H9 (cell line): ENCODE measurements at regions not wholly inside any gene's neighbourhood (a gene's known extent, or its start where the extent isn't known, plus 50 kb on each side); places are given as distances from the start of the nearest gene placed in this dataset.

Experiments used
- DNase-seq: peaks from one replicate; pipeline ENCODE4 v3.0.0-alpha.2; 2017
- H2AFZ ChIP-seq: one replicate; pipeline ENCODE4 v1.6.1; 2013; ENCODE audit warnings: mild to moderate bottlenecking, low read length, control low read depth, moderate library complexity
- H2AK5ac ChIP-seq: 2 replicates; pipeline ENCODE4 v1.6.1; 2013; ENCODE audit warnings: low read length, control low read depth, mixed read lengths; ENCODE audit not compliant: insufficient read length
- H2BK120ac ChIP-seq: one replicate; pipeline ENCODE4 v1.6.1; 2013; ENCODE audit warnings: low read depth, mild to moderate bottlenecking, low read length, control low read depth, inconsistent platforms; ENCODE audit not compliant: poor library complexity, severe bottlenecking
- H2BK12ac ChIP-seq: 2 replicates; pipeline ENCODE4 v1.6.1; 2013; ENCODE audit warnings: low read length, control low read depth, mixed read lengths, low read depth; ENCODE audit not compliant: insufficient read length
- H2BK15ac ChIP-seq: 2 replicates; pipeline ENCODE4 v1.6.1; 2013; ENCODE audit warnings: low read depth, low read length, control low read depth
- H2BK20ac ChIP-seq: one replicate; pipeline ENCODE4 v1.6.1; 2013; ENCODE audit warnings: low read depth, mild to moderate bottlenecking, low read length, control low read depth, inconsistent platforms; ENCODE audit not compliant: poor library complexity, severe bottlenecking
- H2BK5ac ChIP-seq: 2 replicates; pipeline ENCODE4 v1.6.1; 2013; ENCODE audit warnings: low read length, control low read depth, mixed read lengths; ENCODE audit not compliant: insufficient read length
- H3K14ac ChIP-seq: 2 replicates; pipeline ENCODE4 v1.6.1; 2013; ENCODE audit warnings: low read length, control low read depth; ENCODE audit not compliant: insufficient read depth
- H3K18ac ChIP-seq: 2 replicates; pipeline ENCODE4 v1.6.1; 2013; ENCODE audit warnings: low read depth, mild to moderate bottlenecking, mixed read lengths, low read length, control low read depth; ENCODE audit not compliant: insufficient read length
- H3K23ac ChIP-seq: 2 replicates; pipeline ENCODE4 v1.6.1; 2013; ENCODE audit warnings: low read length, control low read depth, mixed read lengths, low read depth; ENCODE audit not compliant: insufficient read length
- H3K23me2 ChIP-seq: 2 replicates; pipeline ENCODE4 v1.6.1; 2013; ENCODE audit warnings: low read depth, mild to moderate bottlenecking, mixed read lengths, low read length, control low read depth; ENCODE audit not compliant: insufficient read length, poor library complexity, severe bottlenecking
- H3K27ac ChIP-seq: 2 replicates; pipeline ENCODE4 v1.5.1; 2013; ENCODE audit warnings: low read length, control low read depth, mixed read lengths, low read depth; ENCODE audit not compliant: insufficient read length
- H3K27me3 ChIP-seq: 2 replicates; pipeline ENCODE4 v1.6.1; 2013; ENCODE audit warnings: low read length, control low read depth, inconsistent platforms; ENCODE audit not compliant: insufficient read depth
- H3K4ac ChIP-seq: 2 replicates; pipeline ENCODE4 v1.6.1; 2013; ENCODE audit warnings: low read depth, mild to moderate bottlenecking, control low read depth, inconsistent platforms, low read length, moderate library complexity
- H3K4me1 ChIP-seq: 2 replicates; pipeline ENCODE4 v1.6.1; 2013; ENCODE audit warnings: low read length, control low read depth, inconsistent platforms; ENCODE audit not compliant: insufficient read depth
- H3K4me2 ChIP-seq: 2 replicates; pipeline ENCODE4 v1.6.1; 2013; ENCODE audit warnings: low read length, control low read depth, mixed read lengths; ENCODE audit not compliant: insufficient read length, insufficient read depth
- H3K56ac ChIP-seq: 2 replicates; pipeline ENCODE4 v1.6.1; 2013; ENCODE audit warnings: low read depth, mild to moderate bottlenecking, mixed read lengths, low read length, control low read depth; ENCODE audit not compliant: insufficient read length
- H3K79me1 ChIP-seq: 2 replicates; pipeline ENCODE4 v1.6.1; 2013; ENCODE audit warnings: low read depth, mild to moderate bottlenecking, moderate library complexity, low read length, control low read depth, inconsistent platforms; ENCODE audit not compliant: insufficient read depth, poor library complexity, severe bottlenecking
- H3K79me2 ChIP-seq: 2 replicates; pipeline ENCODE4 v1.6.1; 2013; ENCODE audit warnings: low read length, control low read depth, inconsistent platforms; ENCODE audit not compliant: insufficient read depth
- H3K9ac ChIP-seq: 2 replicates; pipeline ENCODE4 v1.6.1; 2013; ENCODE audit warnings: low read length, control low read depth, mixed read lengths; ENCODE audit not compliant: insufficient read length; ENCODE audit errors: extremely low read depth
- H3K9me3 ChIP-seq: one replicate; pipeline ENCODE4 v1.6.1; 2013; ENCODE audit warnings: low read depth, low read length, inconsistent platforms; ENCODE audit not compliant: control insufficient read depth
- H3T11ph ChIP-seq: one replicate; pipeline ENCODE4 v1.6.1; 2013; ENCODE audit warnings: mild to moderate bottlenecking, low read length, control low read depth, inconsistent platforms
- H4K20me1 ChIP-seq: one replicate; pipeline ENCODE4 v1.6.1; 2013; ENCODE audit not compliant: control insufficient read depth, insufficient read length, insufficient read depth
- H4K5ac ChIP-seq: 2 replicates; pipeline ENCODE4 v1.6.1; 2013; ENCODE audit warnings: low read depth, mild to moderate bottlenecking, mixed read lengths, low read length, control low read depth; ENCODE audit not compliant: insufficient read length
- H4K8ac ChIP-seq: replicated peaks from 2 replicates; pipeline ENCODE4 v1.6.1; 2013; ENCODE audit warnings: low read length, control low read depth, mixed read lengths, low read depth; ENCODE audit not compliant: insufficient read length
- H4K91ac ChIP-seq: 2 replicates; pipeline ENCODE4 v1.6.1; 2013; ENCODE audit warnings: low read depth, mild to moderate bottlenecking, moderate library complexity, mixed read lengths, low read length, control low read depth; ENCODE audit not compliant: insufficient read length
- H3K27ac Mint-ChIP-seq, 3 experiments: 2 replicates in 2 of 3; 3 replicates in 1 of 3; pipeline ENCODE4 v1.8.0; 2020 to 2021; ENCODE audit warnings: mixed read lengths in 3 of 3, mild to moderate bottlenecking in 1 of 3, moderate library complexity in 1 of 3
- H3K27me3 Mint-ChIP-seq: 2 replicates; pipeline ENCODE4 v1.8.0; 2021; ENCODE audit warnings: low read depth, mild to moderate bottlenecking, moderate library complexity, mixed read lengths
- H3K36me3 Mint-ChIP-seq, 3 experiments: 2 replicates in 2 of 3; 3 replicates in 1 of 3; pipeline ENCODE4 v1.8.0; 2020 to 2021; ENCODE audit warnings: low read depth in 3 of 3, mixed read lengths in 3 of 3; ENCODE audit not compliant: insufficient read depth in 1 of 3
- H3K4me1 Mint-ChIP-seq, 2 experiments: 2 replicates each; pipeline ENCODE4 v1.8.0; 2020; ENCODE audit warnings: mixed read lengths in 2 of 2
- H3K4me3 Mint-ChIP-seq, 2 experiments: 2 replicates in 1 of 2; 3 replicates in 1 of 2; pipeline ENCODE4 v1.8.0; 2020 to 2021; ENCODE audit warnings: mild to moderate bottlenecking in 2 of 2, mixed read lengths in 2 of 2, moderate library complexity in 1 of 2
- H3K9me3 Mint-ChIP-seq, 2 experiments: 2 replicates in 1 of 2; 3 replicates in 1 of 2; pipeline ENCODE4 v1.8.0; 2020; ENCODE audit warnings: mild to moderate bottlenecking in 2 of 2, mixed read lengths in 2 of 2, moderate library complexity in 1 of 2
- WGBS: extraction: QIAGEN DNeasy Blood & Tissue Kit; methylation state at CpG from one replicate; pipeline ENCODE4 v1.1.7; 2013; ENCODE audit warnings: missing lambda C conversion rate, low lambda C conversion rate, mixed read lengths; ENCODE audit not compliant: insufficient read length; ENCODE audit errors: extremely low coverage; 5-methylcytosine and 5-hydroxymethylcytosine counted together
- TF ChIP-seq, protein P1 (sequence below): fragments of 200-600 bp; sonication (generic); conservative IDR thresholded peaks from 3 replicates; pipeline ENCODE4 v1.8.0; 2021; ENCODE audit warnings: antibody characterized with exemption, mild to moderate bottlenecking

DNA sequence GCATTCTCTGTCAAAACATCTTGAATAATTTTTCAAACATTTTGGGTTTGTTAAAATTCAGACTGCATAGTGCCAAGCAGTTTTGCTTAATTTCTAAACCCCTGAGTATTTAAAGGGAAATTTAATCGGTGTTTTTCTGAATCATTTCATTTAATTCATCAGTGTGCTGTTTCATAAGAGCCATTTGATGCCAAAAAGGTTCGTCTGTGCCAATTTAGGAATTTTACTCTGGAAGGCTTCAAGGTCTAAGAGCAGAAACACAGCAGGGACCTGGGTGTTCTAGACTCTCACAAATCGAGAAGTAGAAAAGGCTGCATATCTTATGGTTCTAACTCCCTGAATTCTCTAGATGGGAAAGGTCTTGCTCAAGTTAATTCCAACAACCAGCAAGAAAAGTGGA, 311.9 kb upstream of the NT5C1B start:
- Mint-ChIP-seq H3K27me3 (no peaks in the 10 kb centered on the region; the same call in 1 of the 2 replicates), H3K4me1 (no peaks in the 10 kb centered on the region), H3K36me3 (no peaks in the 10 kb centered on the region), H3K9me3 (no peaks in the 10 kb centered on the region), H3K27ac (no peak overlapping the region), H3K4me3 (no peak overlapping the region)
- Histone ChIP-seq H3K4me2 (no peak overlapping the region), H3K14ac (no peak overlapping the region), H4K5ac (no peak overlapping the region), H2BK5ac (no peak overlapping the region), H2BK15ac (no peak overlapping the region), H2AK5ac (no peak overlapping the region), H3K79me1 (no peaks in the 10 kb centered on the region), H3K27ac (no peak overlapping the region), H3K9ac (no peak overlapping the region), H3T11ph (no peak overlapping the region), H3K18ac (no peak overlapping the region), H3K79me2 (no peaks in the 10 kb centered on the region), H3K4me1 (no peaks in the 10 kb centered on the region), H3K23ac (no peak overlapping the region), H3K27me3 (no peaks in the 10 kb centered on the region), H2AFZ (no peak overlapping the region), H3K23me2 (no peaks in the 10 kb centered on the region), H2BK12ac (no peak overlapping the region), H4K20me1 (no peaks in the 10 kb centered on the region), H4K8ac (no peak overlapping the region), H3K4ac (no peak overlapping the region), H2BK120ac (no peak overlapping the region), H4K91ac (no peak overlapping the region), H3K56ac (no peak overlapping the region), H3K9me3 (no peaks in the 10 kb centered on the region), H2BK20ac (no peak overlapping the region)
- DNase-seq = no peak
- WGBS = no CpG with 5 or more reads among the region's 3 CpGs
- TF ChIP-seq, protein P1, sequence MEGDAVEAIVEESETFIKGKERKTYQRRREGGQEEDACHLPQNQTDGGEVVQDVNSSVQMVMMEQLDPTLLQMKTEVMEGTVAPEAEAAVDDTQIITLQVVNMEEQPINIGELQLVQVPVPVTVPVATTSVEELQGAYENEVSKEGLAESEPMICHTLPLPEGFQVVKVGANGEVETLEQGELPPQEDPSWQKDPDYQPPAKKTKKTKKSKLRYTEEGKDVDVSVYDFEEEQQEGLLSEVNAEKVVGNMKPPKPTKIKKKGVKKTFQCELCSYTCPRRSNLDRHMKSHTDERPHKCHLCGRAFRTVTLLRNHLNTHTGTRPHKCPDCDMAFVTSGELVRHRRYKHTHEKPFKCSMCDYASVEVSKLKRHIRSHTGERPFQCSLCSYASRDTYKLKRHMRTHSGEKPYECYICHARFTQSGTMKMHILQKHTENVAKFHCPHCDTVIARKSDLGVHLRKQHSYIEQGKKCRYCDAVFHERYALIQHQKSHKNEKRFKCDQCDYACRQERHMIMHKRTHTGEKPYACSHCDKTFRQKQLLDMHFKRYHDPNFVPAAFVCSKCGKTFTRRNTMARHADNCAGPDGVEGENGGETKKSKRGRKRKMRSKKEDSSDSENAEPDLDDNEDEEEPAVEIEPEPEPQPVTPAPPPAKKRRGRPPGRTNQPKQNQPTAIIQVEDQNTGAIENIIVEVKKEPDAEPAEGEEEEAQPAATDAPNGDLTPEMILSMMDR = no peak
